SK-N-SH treated with all-trans-retinoic acid at 6 μM for 48 hours (cell line): ENCODE measurements at regions not wholly inside any gene's neighbourhood (a gene's known extent, or its start where the extent isn't known, plus 50 kb on each side); places are given as distances from the start of the nearest gene placed in this dataset.
"Not testable (repeated sequence)": the region's sequence is repeated elsewhere in the genome, so short reads cannot be mapped to it uniquely, and the experiment has no call there.

Source experiments
- ATAC-seq: fragments of 200-7000 bp; cut with Tn5 transposase; 3 replicates; pipeline ENCODE4 v1.9.1; 2020; ENCODE audit warnings: mild to moderate bottlenecking, moderate library complexity
- ARNTL ChIP-seq: fragments of 450-650 bp; formaldehyde crosslinking; IDR thresholded peaks from 2 replicates; pipeline ENCODE4 v1.5.0; 2020; ENCODE audit warnings: low read depth, mild to moderate bottlenecking, moderate library complexity, borderline replicate concordance
- BACH2 ChIP-seq: fragments of 250-450 bp; sonication (Bioruptor Pico); IDR thresholded peaks from 2 replicates; pipeline ENCODE4 v1.9.0; 2021; ENCODE audit warnings: mild to moderate bottlenecking, borderline replicate concordance
- CSDC2 ChIP-seq: fragments of 250-450 bp; sonication (Bioruptor Pico); IDR thresholded peaks from 2 replicates; pipeline ENCODE4 v1.5.0; 2020; ENCODE audit warnings: mild to moderate bottlenecking, moderate library complexity
- ESRRG ChIP-seq: fragments of 250-450 bp; sonication (Bioruptor Pico); IDR thresholded peaks from 2 replicates; pipeline ENCODE4 v1.6.1; 2021; ENCODE audit warnings: mild to moderate bottlenecking
- GLIS3 ChIP-seq: fragments of 250-450 bp; sonication (Bioruptor Pico); IDR thresholded peaks from 2 replicates; pipeline ENCODE4 v1.5.0; 2020; ENCODE audit warnings: mild to moderate bottlenecking, moderate library complexity
- ISL1 ChIP-seq: fragments of 250-450 bp; sonication (Bioruptor Pico); IDR thresholded peaks from 2 replicates; pipeline ENCODE4 v2.1.2; 2022; ENCODE audit warnings: mild to moderate bottlenecking, moderate library complexity
- OSR1 ChIP-seq: fragments of 250-450 bp; sonication (Bioruptor Pico); IDR thresholded peaks from 2 replicates; pipeline ENCODE4 v1.8.0; 2022; ENCODE audit warnings: moderate library complexity, mild to moderate bottlenecking, inconsistent platforms
- SNAI2 ChIP-seq: fragments of 250-450 bp; sonication (Bioruptor Pico); IDR thresholded peaks from 2 replicates; pipeline ENCODE4 v1.5.0; 2020; ENCODE audit warnings: mild to moderate bottlenecking, moderate library complexity
- TCF4 ChIP-seq: fragments of 250-450 bp; sonication (Bioruptor Pico); IDR thresholded peaks from 2 replicates; pipeline ENCODE4 v1.8.0; 2021; ENCODE audit warnings: mild to moderate bottlenecking, moderate library complexity, borderline replicate concordance
- TOX ChIP-seq: fragments of 250-450 bp; sonication (Bioruptor Pico); IDR thresholded peaks from 2 replicates; pipeline ENCODE4 v1.8.0; 2021; ENCODE audit warnings: mild to moderate bottlenecking, moderate library complexity, borderline replicate concordance
- ZC3H10 ChIP-seq: fragments of 250-450 bp; sonication (Bioruptor Pico); IDR thresholded peaks from 2 replicates; pipeline ENCODE4 v1.5.1; 2021; ENCODE audit warnings: mild to moderate bottlenecking, moderate library complexity
- ZFP3 ChIP-seq: fragments of 250-450 bp; sonication (Bioruptor Pico); IDR thresholded peaks from 2 replicates; pipeline ENCODE4 v1.5.0; 2020; ENCODE audit warnings: mild to moderate bottlenecking, moderate library complexity
- ZNF565 ChIP-seq: fragments of 450-650 bp; formaldehyde crosslinking; conservative IDR thresholded peaks from 2 replicates; pipeline ENCODE4 v1.5.0; 2020; ENCODE audit warnings: low read depth, mild to moderate bottlenecking, moderate library complexity
- ZNF70 ChIP-seq: fragments of 450-650 bp; formaldehyde crosslinking; IDR thresholded peaks from 2 replicates; pipeline ENCODE4 v1.5.0; 2020; ENCODE audit warnings: mild to moderate bottlenecking, moderate library complexity
- ZNF8 ChIP-seq: fragments of 450-650 bp; formaldehyde crosslinking; IDR thresholded peaks from 2 replicates; pipeline ENCODE4 v1.5.0; 2020; ENCODE audit warnings: mild to moderate bottlenecking, moderate library complexity
- TF ChIP-seq, protein P1 (sequence below): fragments of 250-450 bp; sonication (Bioruptor Pico); IDR thresholded peaks from 2 replicates; pipeline ENCODE4 v1.5.1; 2021; ENCODE audit warnings: mild to moderate bottlenecking, moderate library complexity
- TF ChIP-seq, protein P2 (sequence below): fragments of 250-450 bp; sonication (Bioruptor Pico); IDR thresholded peaks from 2 replicates; pipeline ENCODE4 v1.5.1; 2020; ENCODE audit warnings: low read depth, mild to moderate bottlenecking, moderate library complexity
- TF ChIP-seq, protein P3 (sequence below): fragments of 250-450 bp; sonication (Bioruptor Pico); IDR thresholded peaks from 2 replicates; pipeline ENCODE4 v1.5.0; 2020; ENCODE audit warnings: mild to moderate bottlenecking, moderate library complexity
- TF ChIP-seq, protein P4 (sequence below): fragments of 250-450 bp; sonication (Bioruptor Pico); IDR thresholded peaks from 2 replicates; pipeline ENCODE4 v1.8.0; 2020; ENCODE audit warnings: mild to moderate bottlenecking, moderate library complexity, borderline replicate concordance
- TF ChIP-seq, protein P5 (sequence below): fragments of 250-450 bp; sonication (Bioruptor Pico); IDR thresholded peaks from 2 replicates; pipeline ENCODE4 v1.8.0; 2021; ENCODE audit warnings: low read depth, mild to moderate bottlenecking, moderate library complexity, borderline replicate concordance

DNA sequence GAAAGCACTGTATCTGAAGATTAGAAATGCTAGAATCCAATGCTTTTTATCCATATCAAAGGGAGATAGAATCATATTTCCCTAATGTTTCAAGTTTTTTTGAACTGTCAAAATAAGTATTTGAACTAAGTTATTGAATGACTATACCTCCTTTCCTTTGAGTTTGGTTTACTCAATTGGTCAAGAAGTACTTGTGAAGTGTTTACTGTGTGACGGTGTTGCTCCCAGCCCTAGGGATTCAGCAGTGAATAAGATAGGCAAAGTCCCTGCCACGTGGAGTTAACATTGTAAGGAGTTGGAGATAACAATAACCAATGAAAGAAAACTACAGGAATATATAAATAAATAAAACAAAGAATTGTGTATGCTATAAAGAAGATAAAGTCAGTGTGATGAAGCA is 535.9 kb downstream of the FRK start:
- TF ChIP-seq ZNF70 (CRISPR knock-in tag) (no peak), ZC3H10 (CRISPR knock-in tag) (no peak), ISL1 (CRISPR knock-in tag) (no peak), TCF4 (CRISPR knock-in tag) (no peak), OSR1 (CRISPR knock-in tag) (no peak)
- TF ChIP-seq, protein P1, sequence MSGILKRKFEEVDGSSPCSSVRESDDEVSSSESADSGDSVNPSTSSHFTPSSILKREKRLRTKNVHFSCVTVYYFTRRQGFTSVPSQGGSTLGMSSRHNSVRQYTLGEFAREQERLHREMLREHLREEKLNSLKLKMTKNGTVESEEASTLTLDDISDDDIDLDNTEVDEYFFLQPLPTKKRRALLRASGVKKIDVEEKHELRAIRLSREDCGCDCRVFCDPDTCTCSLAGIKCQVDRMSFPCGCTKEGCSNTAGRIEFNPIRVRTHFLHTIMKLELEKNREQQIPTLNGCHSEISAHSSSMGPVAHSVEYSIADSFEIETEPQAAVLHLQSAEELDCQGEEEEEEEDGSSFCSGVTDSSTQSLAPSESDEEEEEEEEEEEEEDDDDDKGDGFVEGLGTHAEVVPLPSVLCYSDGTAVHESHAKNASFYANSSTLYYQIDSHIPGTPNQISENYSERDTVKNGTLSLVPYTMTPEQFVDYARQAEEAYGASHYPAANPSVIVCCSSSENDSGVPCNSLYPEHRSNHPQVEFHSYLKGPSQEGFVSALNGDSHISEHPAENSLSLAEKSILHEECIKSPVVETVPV (CRISPR knock-in tag), result no peak
- TF ChIP-seq, protein P2, sequence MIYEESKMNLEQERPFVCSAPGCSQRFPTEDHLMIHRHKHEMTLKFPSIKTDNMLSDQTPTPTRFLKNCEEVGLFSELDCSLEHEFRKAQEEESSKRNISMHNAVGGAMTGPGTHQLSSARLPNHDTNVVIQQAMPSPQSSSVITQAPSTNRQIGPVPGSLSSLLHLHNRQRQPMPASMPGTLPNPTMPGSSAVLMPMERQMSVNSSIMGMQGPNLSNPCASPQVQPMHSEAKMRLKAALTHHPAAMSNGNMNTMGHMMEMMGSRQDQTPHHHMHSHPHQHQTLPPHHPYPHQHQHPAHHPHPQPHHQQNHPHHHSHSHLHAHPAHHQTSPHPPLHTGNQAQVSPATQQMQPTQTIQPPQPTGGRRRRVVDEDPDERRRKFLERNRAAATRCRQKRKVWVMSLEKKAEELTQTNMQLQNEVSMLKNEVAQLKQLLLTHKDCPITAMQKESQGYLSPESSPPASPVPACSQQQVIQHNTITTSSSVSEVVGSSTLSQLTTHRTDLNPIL (CRISPR knock-in tag), result no peak
- TF ChIP-seq, protein P3, sequence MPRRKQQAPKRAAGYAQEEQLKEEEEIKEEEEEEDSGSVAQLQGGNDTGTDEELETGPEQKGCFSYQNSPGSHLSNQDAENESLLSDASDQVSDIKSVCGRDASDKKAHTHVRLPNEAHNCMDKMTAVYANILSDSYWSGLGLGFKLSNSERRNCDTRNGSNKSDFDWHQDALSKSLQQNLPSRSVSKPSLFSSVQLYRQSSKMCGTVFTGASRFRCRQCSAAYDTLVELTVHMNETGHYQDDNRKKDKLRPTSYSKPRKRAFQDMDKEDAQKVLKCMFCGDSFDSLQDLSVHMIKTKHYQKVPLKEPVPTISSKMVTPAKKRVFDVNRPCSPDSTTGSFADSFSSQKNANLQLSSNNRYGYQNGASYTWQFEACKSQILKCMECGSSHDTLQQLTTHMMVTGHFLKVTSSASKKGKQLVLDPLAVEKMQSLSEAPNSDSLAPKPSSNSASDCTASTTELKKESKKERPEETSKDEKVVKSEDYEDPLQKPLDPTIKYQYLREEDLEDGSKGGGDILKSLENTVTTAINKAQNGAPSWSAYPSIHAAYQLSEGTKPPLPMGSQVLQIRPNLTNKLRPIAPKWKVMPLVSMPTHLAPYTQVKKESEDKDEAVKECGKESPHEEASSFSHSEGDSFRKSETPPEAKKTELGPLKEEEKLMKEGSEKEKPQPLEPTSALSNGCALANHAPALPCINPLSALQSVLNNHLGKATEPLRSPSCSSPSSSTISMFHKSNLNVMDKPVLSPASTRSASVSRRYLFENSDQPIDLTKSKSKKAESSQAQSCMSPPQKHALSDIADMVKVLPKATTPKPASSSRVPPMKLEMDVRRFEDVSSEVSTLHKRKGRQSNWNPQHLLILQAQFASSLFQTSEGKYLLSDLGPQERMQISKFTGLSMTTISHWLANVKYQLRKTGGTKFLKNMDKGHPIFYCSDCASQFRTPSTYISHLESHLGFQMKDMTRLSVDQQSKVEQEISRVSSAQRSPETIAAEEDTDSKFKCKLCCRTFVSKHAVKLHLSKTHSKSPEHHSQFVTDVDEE, result no peak

DNA sequence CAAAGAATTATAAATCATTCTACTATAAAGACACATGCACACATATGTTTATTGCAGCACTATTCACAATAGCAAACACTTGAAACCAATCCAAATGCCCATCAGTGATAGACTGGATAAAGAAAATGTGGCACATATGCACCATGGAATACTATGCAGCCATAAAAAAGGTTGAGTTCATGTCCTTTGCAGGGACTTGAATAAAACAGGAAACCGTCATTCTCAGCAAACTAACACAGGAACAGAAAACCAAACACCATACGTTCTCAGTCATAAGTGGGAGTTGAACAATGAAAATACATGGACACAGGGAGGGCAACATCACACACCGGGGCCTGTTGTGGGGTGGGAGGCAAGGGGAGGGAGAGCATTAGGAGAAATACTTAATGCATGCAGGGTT is 538.9 kb downstream of the FRK start:
- ATAC-seq, result not testable (repeated sequence)

More for the DNA sequence above, 535.9 kb downstream of the FRK start:
- no peak for ATAC-seq

DNA sequence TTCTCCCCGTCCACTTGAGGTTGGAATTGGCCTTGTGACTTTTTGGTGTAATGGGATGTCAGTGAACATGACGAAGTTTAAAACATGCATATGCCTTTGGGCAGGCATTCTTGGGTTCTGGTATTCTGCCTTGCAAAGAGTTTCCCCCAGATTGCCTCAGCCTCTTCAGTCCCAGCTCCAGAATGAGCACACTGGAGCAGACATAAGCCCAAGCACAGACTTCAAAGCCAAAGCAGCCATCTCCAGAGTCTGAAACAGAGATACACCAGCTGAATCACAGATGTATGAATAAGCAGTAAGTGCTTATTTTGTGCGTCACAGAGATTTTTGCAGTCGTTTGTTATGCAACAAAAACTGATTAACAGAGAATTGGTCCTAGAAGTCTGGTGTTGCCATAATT is 546.0 kb downstream of the FRK start:
- ATAC-seq, result no peak
- no peak for TF ChIP-seq TCF4 (CRISPR knock-in tag)
- no peak for TF ChIP-seq ESRRG (CRISPR knock-in tag)
- TF ChIP-seq, protein P4, sequence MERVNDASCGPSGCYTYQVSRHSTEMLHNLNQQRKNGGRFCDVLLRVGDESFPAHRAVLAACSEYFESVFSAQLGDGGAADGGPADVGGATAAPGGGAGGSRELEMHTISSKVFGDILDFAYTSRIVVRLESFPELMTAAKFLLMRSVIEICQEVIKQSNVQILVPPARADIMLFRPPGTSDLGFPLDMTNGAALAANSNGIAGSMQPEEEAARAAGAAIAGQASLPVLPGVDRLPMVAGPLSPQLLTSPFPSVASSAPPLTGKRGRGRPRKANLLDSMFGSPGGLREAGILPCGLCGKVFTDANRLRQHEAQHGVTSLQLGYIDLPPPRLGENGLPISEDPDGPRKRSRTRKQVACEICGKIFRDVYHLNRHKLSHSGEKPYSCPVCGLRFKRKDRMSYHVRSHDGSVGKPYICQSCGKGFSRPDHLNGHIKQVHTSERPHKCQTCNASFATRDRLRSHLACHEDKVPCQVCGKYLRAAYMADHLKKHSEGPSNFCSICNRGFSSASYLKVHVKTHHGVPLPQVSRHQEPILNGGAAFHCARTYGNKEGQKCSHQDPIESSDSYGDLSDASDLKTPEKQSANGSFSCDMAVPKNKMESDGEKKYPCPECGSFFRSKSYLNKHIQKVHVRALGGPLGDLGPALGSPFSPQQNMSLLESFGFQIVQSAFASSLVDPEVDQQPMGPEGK (CRISPR knock-in tag), result no peak
- TF ChIP-seq ISL1 (CRISPR knock-in tag), result no peak
- TF ChIP-seq, protein P5, sequence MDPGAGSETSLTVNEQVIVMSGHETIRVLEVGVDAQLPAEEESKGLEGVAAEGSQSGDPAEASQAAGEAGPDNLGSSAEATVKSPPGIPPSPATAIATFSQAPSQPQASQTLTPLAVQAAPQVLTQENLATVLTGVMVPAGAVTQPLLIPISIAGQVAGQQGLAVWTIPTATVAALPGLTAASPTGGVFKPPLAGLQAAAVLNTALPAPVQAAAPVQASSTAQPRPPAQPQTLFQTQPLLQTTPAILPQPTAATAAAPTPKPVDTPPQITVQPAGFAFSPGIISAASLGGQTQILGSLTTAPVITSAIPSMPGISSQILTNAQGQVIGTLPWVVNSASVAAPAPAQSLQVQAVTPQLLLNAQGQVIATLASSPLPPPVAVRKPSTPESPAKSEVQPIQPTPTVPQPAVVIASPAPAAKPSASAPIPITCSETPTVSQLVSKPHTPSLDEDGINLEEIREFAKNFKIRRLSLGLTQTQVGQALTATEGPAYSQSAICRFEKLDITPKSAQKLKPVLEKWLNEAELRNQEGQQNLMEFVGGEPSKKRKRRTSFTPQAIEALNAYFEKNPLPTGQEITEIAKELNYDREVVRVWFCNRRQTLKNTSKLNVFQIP (CRISPR knock-in tag), result no peak
- TF ChIP-seq GLIS3 (CRISPR knock-in tag), result no peak
- no peak for TF ChIP-seq ZNF565 (CRISPR knock-in tag)

DNA sequence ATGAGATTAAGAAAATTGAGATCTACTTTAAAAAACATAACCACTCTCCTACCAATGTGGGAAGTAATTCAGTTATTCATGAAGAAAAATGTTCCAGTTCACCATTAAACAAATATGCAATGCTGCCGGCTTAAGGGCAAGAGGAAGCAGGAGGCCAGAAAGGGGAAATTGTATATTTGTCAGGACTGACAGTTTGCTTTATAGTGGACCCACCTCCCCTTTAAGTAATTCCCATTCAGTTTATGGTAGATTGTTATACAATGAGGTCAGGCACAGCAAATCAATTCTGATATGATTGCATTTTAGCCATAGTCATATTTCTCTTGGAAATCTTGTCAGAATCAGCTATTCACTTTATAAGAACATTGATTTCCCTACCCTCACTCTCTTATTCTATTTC is 547.8 kb downstream of the FRK start:
- ATAC-seq, result no peak

More for the DNA sequence above, 547.8 kb downstream of the FRK start:
- TF ChIP-seq ZNF8 (no peak), ZNF70 (CRISPR knock-in tag) (no peak), CSDC2 (CRISPR knock-in tag) (no peak), SNAI2 (CRISPR knock-in tag) (no peak), ZNF565 (CRISPR knock-in tag) (no peak), ZFP3 (CRISPR knock-in tag) (no peak), BACH2 (no peak), TOX (CRISPR knock-in tag) (no peak), ARNTL (CRISPR knock-in tag) (no peak)
- TF ChIP-seq, protein P4 (CRISPR knock-in tag), result no peak
- TF ChIP-seq, protein P2 (CRISPR knock-in tag), result no peak
- TF ChIP-seq, protein P5 (CRISPR knock-in tag), result no peak
- TF ChIP-seq, protein P1 (CRISPR knock-in tag), result no peak
